GM18498 (cell line): ENCODE measurements at regions not wholly inside any gene's neighbourhood (a gene's known extent, or its start where the extent isn't known, plus 50 kb on each side); places are given as distances from the start of the nearest gene placed in this dataset.

Experiments
- ATAC-seq: cut with Tn5 transposase; IDR thresholded peaks from one replicate; pipeline ENCODE4 v1.9.1; 2021; ENCODE audit warnings: mild to moderate bottlenecking, moderate library complexity; ENCODE audit not compliant: unreplicated experiment

DNA sequence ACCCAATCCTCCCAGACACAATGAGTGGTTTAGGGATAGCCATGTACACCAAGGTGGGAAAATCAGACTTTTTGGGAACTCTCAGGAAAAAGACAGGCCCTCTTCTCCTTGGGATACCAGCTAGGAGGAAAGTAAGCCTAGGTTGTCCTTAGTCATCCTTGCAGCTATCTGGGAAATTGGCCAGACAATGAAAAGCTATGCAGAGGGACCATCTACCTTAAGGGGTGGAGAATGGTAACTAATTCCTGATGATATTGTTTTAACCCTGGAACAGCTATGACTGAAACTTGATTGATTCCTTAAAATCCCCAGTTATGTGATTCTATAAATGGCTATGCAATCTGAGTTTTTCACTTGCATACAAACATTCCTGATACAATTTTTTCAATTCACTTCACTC is 88.9 kb upstream of the BNC2 start:
- ATAC-seq: no peak

DNA sequence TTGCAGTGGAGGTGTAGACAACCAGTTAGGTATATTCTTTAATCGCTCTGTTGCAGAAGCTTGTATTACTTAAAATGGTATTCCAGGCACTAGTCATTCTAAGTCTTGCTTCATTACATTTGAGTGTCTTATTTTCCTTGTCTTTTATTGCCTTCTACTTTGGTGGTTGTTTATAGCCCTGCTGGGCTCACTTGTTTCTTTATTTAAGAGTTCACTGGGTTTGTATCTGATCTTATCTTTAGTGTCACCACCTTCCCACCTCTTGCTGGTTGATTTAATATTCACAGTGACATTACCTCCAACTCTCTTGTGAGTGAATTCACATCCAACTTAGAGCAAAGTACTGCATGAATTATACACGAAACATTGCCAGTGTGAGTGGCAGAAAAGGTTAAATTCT is 83.6 kb upstream of the BNC2 start:
- no peak for ATAC-seq

DNA sequence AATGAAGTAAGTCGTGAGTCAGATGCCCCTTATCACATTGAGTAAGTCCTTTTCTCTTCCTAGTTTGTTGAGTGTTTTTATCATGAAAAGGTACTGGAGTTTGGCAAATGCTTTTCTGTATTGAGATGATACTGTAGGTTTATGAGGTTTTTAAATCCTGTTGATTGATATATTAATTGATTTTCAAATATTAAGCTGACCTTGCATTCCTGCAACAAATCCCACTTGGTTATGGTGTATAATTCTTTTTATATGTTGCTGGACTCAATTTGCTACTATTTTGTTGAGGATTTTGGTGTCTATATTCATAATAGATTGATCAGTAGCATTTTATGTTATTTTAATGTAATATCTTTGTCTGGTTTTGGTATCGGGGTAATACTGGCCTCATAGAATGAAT is 81.0 kb upstream of the BNC2 start:
- no peak for ATAC-seq

DNA sequence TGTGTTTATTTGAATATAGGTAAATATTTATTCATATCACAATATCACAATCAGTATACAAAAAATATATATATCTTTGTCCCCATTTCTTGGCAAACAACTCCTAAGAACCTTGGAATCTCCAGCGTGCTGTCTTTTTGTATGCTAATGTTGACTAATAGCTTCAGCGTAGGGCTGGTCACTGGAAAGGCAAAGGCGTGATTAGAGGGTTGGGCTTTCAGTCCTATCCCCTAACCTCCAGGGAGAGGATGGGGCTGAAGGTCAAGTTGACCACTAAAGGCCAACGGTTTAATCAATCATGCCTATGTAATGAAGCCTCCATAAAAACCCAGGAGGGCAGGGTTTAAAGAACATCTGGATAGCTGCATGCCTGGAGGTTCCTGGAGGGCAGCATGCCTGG is 79.6 kb upstream of the BNC2 start:
- no peak for ATAC-seq

DNA sequence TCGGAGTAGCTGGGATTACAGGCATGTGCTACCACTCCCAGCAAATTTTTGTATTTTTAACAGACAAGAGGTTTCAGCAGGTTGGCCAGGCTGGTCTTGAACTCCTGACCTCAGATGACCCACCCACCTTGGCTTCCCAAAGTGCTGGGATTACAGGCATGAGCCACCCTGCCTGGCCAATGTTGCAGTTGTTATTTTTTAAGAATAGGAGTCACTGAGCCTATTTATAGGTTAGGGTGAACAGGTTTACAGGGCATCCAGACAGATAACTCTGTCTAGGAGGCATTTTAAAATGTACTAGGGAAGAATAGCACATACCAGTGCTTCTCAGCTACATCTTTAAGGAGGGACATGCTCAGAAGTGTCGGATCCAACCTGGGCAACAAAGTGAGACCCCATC is 60.1 kb upstream of the BNC2 start:
- ATAC-seq: no peak

DNA sequence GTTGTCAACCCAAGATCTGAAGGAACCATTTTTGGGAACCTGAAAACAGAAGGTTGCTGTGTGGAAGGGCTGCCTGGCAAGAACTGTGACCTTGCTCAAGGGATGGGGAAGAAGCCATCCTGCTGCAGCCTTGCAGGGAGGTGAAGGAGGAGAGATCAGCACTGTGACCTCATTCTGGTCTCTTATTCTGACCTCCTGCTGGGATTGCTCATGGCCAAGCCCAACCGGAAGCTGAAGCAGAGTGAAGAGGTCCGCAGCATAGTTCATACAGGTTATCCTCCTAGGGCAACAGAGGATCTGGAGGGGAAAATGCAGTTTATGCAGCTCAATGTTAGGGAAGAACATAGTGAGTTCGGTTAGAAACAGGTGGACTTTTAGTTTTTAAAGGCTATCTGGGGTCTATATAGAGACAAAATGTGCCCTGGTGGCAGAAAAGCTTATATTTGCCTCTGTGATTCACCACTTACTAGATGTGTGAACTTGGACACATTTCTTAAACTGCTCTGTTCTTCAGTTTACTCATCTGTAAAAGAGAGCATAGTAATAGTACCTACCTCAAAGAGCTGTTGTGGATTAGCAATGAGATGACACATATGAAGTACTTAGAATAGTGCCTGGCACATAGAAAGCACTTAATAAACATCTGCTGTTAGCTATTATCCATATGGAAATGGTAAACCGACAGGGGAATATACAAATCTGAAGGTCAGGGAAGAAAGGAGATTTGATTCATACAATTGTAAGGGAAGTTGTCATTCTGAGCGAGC is 57.9 kb upstream of the BNC2 start:
- no peak for ATAC-seq

DNA sequence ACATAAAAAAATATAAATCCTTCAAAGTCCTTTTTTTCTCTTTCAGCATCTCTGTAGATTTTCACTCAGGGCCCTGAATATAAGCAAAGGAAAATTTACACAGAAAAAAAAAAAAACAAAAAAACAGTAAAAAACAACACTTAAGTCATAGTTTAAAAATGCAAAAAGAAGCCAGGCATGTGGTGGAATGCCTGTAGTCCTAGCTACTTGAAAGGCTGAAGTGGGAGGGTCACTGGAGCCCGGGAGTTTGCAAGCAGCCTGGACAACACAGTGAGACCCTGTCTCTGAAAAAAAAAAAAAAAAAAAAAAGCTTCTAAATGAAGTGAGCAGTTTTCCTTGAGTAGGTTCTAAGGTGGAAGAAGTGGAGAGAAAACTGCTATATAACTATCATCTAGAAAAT is 55.0 kb upstream of the BNC2 start:
- ATAC-seq: no peak

DNA sequence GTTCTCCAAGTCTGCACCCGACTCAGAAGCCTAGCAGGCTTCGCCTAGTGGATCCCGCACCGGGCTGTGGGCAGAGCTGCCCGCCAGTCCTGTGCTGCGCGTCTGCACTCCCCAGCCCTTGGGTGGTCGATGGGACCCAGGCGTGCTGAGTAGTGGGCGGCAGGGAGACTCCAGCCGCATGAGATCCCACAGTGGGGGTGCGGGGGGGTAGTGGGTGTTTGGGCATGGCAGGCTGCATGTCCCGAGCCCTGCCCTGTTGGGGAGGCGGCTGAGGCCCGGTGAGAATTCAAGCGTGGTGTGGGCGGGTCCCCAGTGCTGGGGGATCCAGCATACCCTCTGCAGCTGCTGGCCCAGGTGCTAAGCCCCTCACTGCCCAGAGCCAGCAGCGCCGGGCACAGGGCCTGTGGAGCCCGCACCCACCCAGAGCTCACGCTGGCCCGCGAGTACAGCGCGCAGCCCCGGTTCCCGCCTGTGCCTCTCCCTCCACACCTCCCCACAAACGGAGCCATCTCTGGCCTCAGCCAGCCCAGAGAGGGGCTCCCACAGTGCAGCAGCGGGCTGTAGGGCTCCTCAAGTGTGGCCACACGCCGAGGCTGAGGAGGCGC is 53.9 kb upstream of the BNC2 start:
- no peak for ATAC-seq

DNA sequence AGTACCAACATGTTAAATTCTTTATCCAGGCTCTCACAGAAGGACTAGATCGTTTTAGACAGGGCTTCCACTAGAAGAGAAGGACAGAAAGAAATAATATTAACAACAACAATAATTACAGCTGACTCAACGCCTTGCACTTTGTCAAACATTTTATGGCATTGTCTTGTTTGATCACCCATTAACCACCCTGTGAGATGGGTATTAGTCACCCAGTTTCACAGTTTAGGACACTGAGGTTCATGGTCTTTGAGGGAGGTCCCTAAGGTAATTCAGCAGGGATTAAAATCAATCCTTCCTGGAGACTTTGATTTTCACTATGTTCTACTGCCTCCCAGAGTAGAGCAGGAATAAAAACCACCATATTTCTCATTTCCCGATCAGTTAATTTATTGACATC is 51.4 kb upstream of the BNC2 start:
- no peak for ATAC-seq
